GM12878 (cell line): ENCODE measurements at regions not wholly inside any gene's neighbourhood (a gene's known extent, or its start where the extent isn't known, plus 50 kb on each side); places are given as distances from the start of the nearest gene placed in this dataset.

Experiments used
- ATAC-seq: fragments of 200-7000 bp; cut with Tn5 transposase; 3 replicates; pipeline ENCODE4 v1.9.1; 2020; ENCODE audit warnings: mild to moderate bottlenecking, moderate library complexity
- BruUV-seq: library from RNA; stranded (reverse); fragments of 400-500 nt; replicated peaks from 2 replicates; lab custom pipeline; 2021; lab: Mats Ljungman, UMichigan
- CTCF ChIA-PET: fragments of 300-600 bp; sonication (Branson Sonifier 250); formaldehyde crosslinking; extraction: SDS; loops from one replicate; lab custom pipeline; 2021; ENCODE audit warnings: inconsistent platforms; lab: Yijun Ruan, JAX
- POLR2A ChIA-PET: fragments of 350-600 bp; formaldehyde crosslinking; extraction: SDS; loops from one replicate; lab custom pipeline; 2021; ENCODE audit warnings: inconsistent platforms; lab: Charles Lee
- RAD21 ChIA-PET: fragments of 300-600 bp; sonication (Branson Sonifier 250); formaldehyde crosslinking; loops from one replicate; lab custom pipeline; 2023; ENCODE audit warnings: antibody characterized with exemption; ENCODE audit not compliant: unreplicated experiment; lab: Charles Lee
- SMC1A ChIA-PET: fragments of 300-600 bp; sonication (Branson Sonifier 250); formaldehyde crosslinking; loops from one replicate; lab custom pipeline; 2023; ENCODE audit not compliant: unreplicated experiment, uncharacterized antibody; lab: Charles Lee
- DNase-seq: peaks from one replicate; pipeline ENCODE4 v3.0.0-alpha.2; 2011; ENCODE audit warnings: low read depth, low spot score
- FAIRE-seq: peaks from 3 replicates; lab custom pipeline; 2011; peaks lifted over from hg19 to GRCh38; lab: Jason Lieb, UNC
- H2AFZ ChIP-seq: 2 replicates; pipeline ENCODE4 v1.6.0; 2011; ENCODE audit warnings: low read depth, low read length, control low read depth; ENCODE audit not compliant: control insufficient read depth
- H3K27ac ChIP-seq: 2 replicates; pipeline ENCODE4 v1.5.1; 2011; ENCODE audit warnings: control low read depth; ENCODE audit not compliant: control insufficient read depth, insufficient read depth
- H3K27me3 ChIP-seq, 2 experiments: replicated peaks in 1 of 2; 2 replicates each; pipeline versions ENCODE4 v1.6.0 to v1.6.1; 2011; ENCODE audit warnings: low read length in 1 of 2; ENCODE audit not compliant: control insufficient read depth in 2 of 2, insufficient read depth in 2 of 2
- H3K36me3 ChIP-seq, 2 experiments: 2 replicates each; pipeline ENCODE4 v1.5.1; 2011; ENCODE audit warnings: low read length in 1 of 2; ENCODE audit not compliant: control insufficient read depth in 2 of 2, insufficient read depth in 2 of 2
- H3K4me1 ChIP-seq: 2 replicates; pipeline ENCODE4 v1.6.1; 2011; ENCODE audit warnings: mild to moderate bottlenecking, low read length, moderate library complexity, mixed read lengths; ENCODE audit not compliant: control insufficient read depth, insufficient read depth
- H3K4me2 ChIP-seq: 2 replicates; pipeline ENCODE4 v1.6.0; 2011; ENCODE audit warnings: control low read depth; ENCODE audit not compliant: control insufficient read depth, insufficient read depth
- H3K4me3 ChIP-seq: fragments of 200-600 bp; sonication (generic); 2 replicates; pipeline ENCODE4 v1.5.1; 2016
- H3K79me2 ChIP-seq: 2 replicates; pipeline ENCODE4 v1.6.0; 2011; ENCODE audit warnings: low read length; ENCODE audit not compliant: control insufficient read depth, insufficient read depth
- H3K9ac ChIP-seq: 2 replicates; pipeline ENCODE4 v1.8.0; 2011; ENCODE audit warnings: low read length, control low read depth, mixed read lengths; ENCODE audit not compliant: control insufficient read depth, insufficient read depth
- H3K9me3 ChIP-seq: replicated peaks from 3 replicates; pipeline ENCODE4 v1.5.1; 2011; ENCODE audit warnings: mild to moderate bottlenecking, low read length; ENCODE audit not compliant: control insufficient read depth, insufficient read depth
- H4K20me1 ChIP-seq: 2 replicates; pipeline ENCODE4 v1.6.0; 2011; ENCODE audit not compliant: control insufficient read depth, insufficient read depth
- CBX3 ChIP-seq: fragments of 200-600 bp; sonication (generic); IDR thresholded peaks from 2 replicates; pipeline ENCODE4 v1.6.1; 2016; ENCODE audit warnings: low read depth, borderline replicate concordance
- KDM1A ChIP-seq: fragments of 200-600 bp; sonication (generic); IDR thresholded peaks from 2 replicates; pipeline ENCODE4 v1.6.1; 2016; ENCODE audit warnings: borderline replicate concordance
- KLF5 ChIP-seq: fragments of 450-650 bp; IDR thresholded peaks from 2 replicates; pipeline ENCODE4 v1.6.1; 2014; ENCODE audit warnings: mild to moderate bottlenecking; ENCODE audit not compliant: partially characterized antibody
- NR2C1 ChIP-seq: fragments of 450-650 bp; IDR thresholded peaks from 2 replicates; pipeline ENCODE4 v1.6.1; 2017; ENCODE audit warnings: antibody characterized with exemption, mild to moderate bottlenecking, moderate library complexity
- PML ChIP-seq: IDR thresholded peaks from 2 replicates; pipeline ENCODE4 v1.6.1; 2012; ENCODE audit warnings: low read length, inconsistent platforms
- PRDM15 ChIP-seq: fragments of 450-650 bp; formaldehyde crosslinking; IDR thresholded peaks from 2 replicates; pipeline ENCODE4 v1.4.0; 2020; ENCODE audit warnings: mild to moderate bottlenecking, moderate library complexity
- WGBS: methylation state at CpG from one replicate; pipeline ENCODE4 v1.1.6; 2016; ENCODE audit warnings: low lambda C conversion rate; ENCODE audit not compliant: insufficient replicate concordance, insufficient coverage; ENCODE audit errors: missing lambda C conversion rate; 5-methylcytosine and 5-hydroxymethylcytosine counted together
- in situ Hi-C: fragments of 300-500 bp; cut with MboI; formaldehyde crosslinking; loops from 9 replicates; pipeline ENCODE4 v1.14.3; 2018; ENCODE audit warnings: mixed read lengths
- intact Hi-C: fragments of 100-400 bp; cut with micrococcal nuclease; formaldehyde crosslinking; loops from one replicate; pipeline ENCODE4 v1.14.2; 2022; ENCODE audit not compliant: unreplicated experiment

GRCh38 chr2:220502539-220502938, 875.1 kb downstream of the SLC4A3 start:
- Histone ChIP-seq H3K27ac (no peak overlapping the region), H3K79me2 (no peaks in the 10 kb centered on the region), H4K20me1 (no peaks in the 10 kb centered on the region), H3K9me3 (no peaks in the 10 kb centered on the region), H3K4me1 (no peaks in the 10 kb centered on the region), H3K36me3 (no peaks in the 10 kb centered on the region), H2AFZ (no peak overlapping the region), H3K9ac (no peak overlapping the region), H3K27me3 (no peaks in the 10 kb centered on the region), H3K4me3 (no peak overlapping the region), H3K4me2 (no peak overlapping the region)
- FAIRE-seq: no peak
- ChIA-PET POLR2A (no interaction called here), CTCF (no interaction called here), SMC1A (no interaction called here), RAD21 (no interaction called here)
- DNase-seq: no peak
- ATAC-seq: no peak
- intact Hi-C loops: no loop called here
- in situ Hi-C loops: no loop called here
- TF ChIP-seq PML (no peak), CBX3 (no peak), NR2C1 (no peak), PRDM15 (CRISPR knock-in tag) (no peak), KDM1A (no peak), KLF5 (no peak)
- 33% methylated on average over 3 of the region's 3 CpGs for WGBS
- no TSS peak for BruUV-seq
